ENCODE measurements at regions not wholly inside any gene's neighbourhood (a gene's known extent, or its start where the extent isn't known, plus 50 kb on each side); places are given as distances from the start of the nearest gene placed in this dataset.

DNA sequence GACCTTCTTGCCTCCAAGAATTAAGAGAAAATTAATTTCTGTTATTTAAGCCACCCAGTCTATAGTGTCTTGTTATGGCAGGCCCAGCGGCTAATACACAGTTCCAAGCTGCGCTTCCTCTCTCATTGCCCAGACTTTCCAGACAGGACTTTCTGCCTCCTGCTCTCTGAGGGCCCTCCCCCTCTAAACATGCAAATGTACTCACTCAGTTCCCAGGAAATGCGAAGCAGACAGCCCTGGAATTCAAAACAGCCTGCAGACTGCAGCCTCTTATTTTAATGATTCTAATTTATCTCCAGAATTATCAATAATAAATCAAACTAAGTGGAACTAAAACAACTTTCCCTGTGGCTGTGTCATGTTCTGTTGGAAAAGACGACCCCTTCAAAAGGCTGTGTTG lies 115.5 kb upstream of the ISX start:
- Histone ChIP-seq H3K9ac (no peak overlapping the region), H3K4me1 (peaks cover 13% of the 10 kb centered on the region), H3K9me3 (ENCODE audit: low read depth) (no peaks in the 10 kb centered on the region), H2AFZ (replicated peaks) (peak overlapping the region; percentile 82), H3K27me3 (no peaks in the 10 kb centered on the region), H3K36me3 (no peaks in the 10 kb centered on the region), H3K79me2 (ENCODE audit: low read depth) (no peaks in the 10 kb centered on the region), H3K4me3 (no peak overlapping the region), H4K20me1 (ENCODE audit: low read depth) (no peaks in the 10 kb centered on the region), H3K27ac (no peak overlapping the region), H3K4me2 (no peak overlapping the region), H3F3A (ENCODE audit: low read depth) (no peaks in the 10 kb centered on the region)
- H3K27ac Mint-ChIP-seq, result peak overlapping the region; percentile 27
- peak; percentile 21 for DNase-seq (ENCODE audit: low spot score)
- H3K27me3 Mint-ChIP-seq (ENCODE audit: insufficient read depth, low read depth), result peaks cover 4% of the 10 kb centered on the region
- H3K4me1 Mint-ChIP-seq, result peaks cover 9% of the 10 kb centered on the region
- H3K4me3 Mint-ChIP-seq, result no peak overlapping the region
- TF ChIP-seq, protein P1, sequence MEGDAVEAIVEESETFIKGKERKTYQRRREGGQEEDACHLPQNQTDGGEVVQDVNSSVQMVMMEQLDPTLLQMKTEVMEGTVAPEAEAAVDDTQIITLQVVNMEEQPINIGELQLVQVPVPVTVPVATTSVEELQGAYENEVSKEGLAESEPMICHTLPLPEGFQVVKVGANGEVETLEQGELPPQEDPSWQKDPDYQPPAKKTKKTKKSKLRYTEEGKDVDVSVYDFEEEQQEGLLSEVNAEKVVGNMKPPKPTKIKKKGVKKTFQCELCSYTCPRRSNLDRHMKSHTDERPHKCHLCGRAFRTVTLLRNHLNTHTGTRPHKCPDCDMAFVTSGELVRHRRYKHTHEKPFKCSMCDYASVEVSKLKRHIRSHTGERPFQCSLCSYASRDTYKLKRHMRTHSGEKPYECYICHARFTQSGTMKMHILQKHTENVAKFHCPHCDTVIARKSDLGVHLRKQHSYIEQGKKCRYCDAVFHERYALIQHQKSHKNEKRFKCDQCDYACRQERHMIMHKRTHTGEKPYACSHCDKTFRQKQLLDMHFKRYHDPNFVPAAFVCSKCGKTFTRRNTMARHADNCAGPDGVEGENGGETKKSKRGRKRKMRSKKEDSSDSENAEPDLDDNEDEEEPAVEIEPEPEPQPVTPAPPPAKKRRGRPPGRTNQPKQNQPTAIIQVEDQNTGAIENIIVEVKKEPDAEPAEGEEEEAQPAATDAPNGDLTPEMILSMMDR (IDR thresholded peaks at IDR 0.05), result no peak
- no peak for TF ChIP-seq EZH2phosphoT487 (IDR thresholded peaks at IDR 0.05)
- no peak for TF ChIP-seq EZH2 (IDR thresholded peaks at IDR 0.05)
- no peaks in the 10 kb centered on the region for H3K9me3 Mint-ChIP-seq
- no peaks in the 10 kb centered on the region for H3K36me3 Mint-ChIP-seq

DNA sequence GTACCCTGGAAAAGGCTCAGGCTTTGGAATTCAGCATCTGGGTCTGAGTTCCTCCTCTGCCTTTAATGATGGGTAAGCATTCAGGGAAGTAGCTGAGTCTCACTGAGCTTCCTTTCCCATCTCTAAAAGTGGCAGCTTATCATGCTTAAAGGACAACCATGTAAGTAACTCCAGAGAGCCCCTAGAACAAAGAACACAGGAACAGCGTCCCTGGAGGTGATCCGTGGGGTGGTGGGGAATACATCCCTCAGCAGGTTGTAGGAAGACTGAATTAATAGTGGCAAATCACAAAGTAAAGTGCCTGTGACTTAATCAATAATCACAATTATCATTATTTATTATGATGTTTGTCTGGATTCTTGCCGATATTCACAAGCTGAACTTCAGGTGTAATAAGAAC lies 114.7 kb upstream of the ISX start:
- Histone ChIP-seq H2AFZ (replicated peaks) (no peak overlapping the region), H3F3A (ENCODE audit: low read depth) (no peaks in the 10 kb centered on the region), H3K9ac (no peak overlapping the region), H3K79me2 (ENCODE audit: low read depth) (no peaks in the 10 kb centered on the region), H3K36me3 (no peaks in the 10 kb centered on the region), H3K4me1 (peaks cover 13% of the 10 kb centered on the region), H3K4me2 (no peak overlapping the region), H4K20me1 (ENCODE audit: low read depth) (no peaks in the 10 kb centered on the region), H3K4me3 (no peak overlapping the region), H3K27ac (no peak overlapping the region), H3K27me3 (no peaks in the 10 kb centered on the region), H3K9me3 (ENCODE audit: low read depth) (no peaks in the 10 kb centered on the region)
- peaks cover 4% of the 10 kb centered on the region for H3K27me3 Mint-ChIP-seq (ENCODE audit: insufficient read depth, low read depth)
- no peak for TF ChIP-seq EZH2phosphoT487 (IDR thresholded peaks at IDR 0.05)
- TF ChIP-seq, protein P1 (IDR thresholded peaks at IDR 0.05), result peak; percentile 15
- DNase-seq (ENCODE audit: low spot score), result no peak
- no peaks in the 10 kb centered on the region for H3K9me3 Mint-ChIP-seq
- no peaks in the 10 kb centered on the region for H3K36me3 Mint-ChIP-seq
- H3K4me3 Mint-ChIP-seq, result no peak overlapping the region
- H3K27ac Mint-ChIP-seq, result no peak overlapping the region
- H3K4me1 Mint-ChIP-seq, result peaks cover 9% of the 10 kb centered on the region

- no peak overlapping the region for H2AFZ ChIP-seq (replicated peaks)
- DNase-seq (ENCODE audit: low spot score), result peak; percentile 52
- Mint-ChIP-seq H3K4me1 (peaks cover 4% of the 10 kb centered on the region), H3K27ac (no peak overlapping the region), H3K4me3 (no peak overlapping the region), H3K36me3 (no peaks in the 10 kb centered on the region), H3K9me3 (no peaks in the 10 kb centered on the region), H3K27me3 (ENCODE audit: insufficient read depth, low read depth) (no peaks in the 10 kb centered on the region)
- H3K4me1 ChIP-seq, result peaks cover 10% of the 10 kb centered on the region
- H3K79me2 ChIP-seq (ENCODE audit: low read depth), result no peaks in the 10 kb centered on the region
- no peaks in the 10 kb centered on the region for H3K36me3 ChIP-seq
- no peaks in the 10 kb centered on the region for H3K27me3 ChIP-seq
- peak overlapping the region; percentile 45 for H3K4me2 ChIP-seq
- H3F3A ChIP-seq (ENCODE audit: low read depth), result no peaks in the 10 kb centered on the region
- H3K27ac ChIP-seq, result no peak overlapping the region
- TF ChIP-seq EZH2 (IDR thresholded peaks at IDR 0.05) (no peak), EZH2phosphoT487 (IDR thresholded peaks at IDR 0.05) (peak; percentile 39)
- TF ChIP-seq, protein P1 (IDR thresholded peaks at IDR 0.05), result no peak
- H3K9me3 ChIP-seq (ENCODE audit: low read depth), result no peaks in the 10 kb centered on the region
- H3K4me3 ChIP-seq, result no peak overlapping the region
- no peaks in the 10 kb centered on the region for H4K20me1 ChIP-seq (ENCODE audit: low read depth)
- H3K9ac ChIP-seq, result no peak overlapping the region
These were observed 106.0 kb upstream of the ISX start for GRCh38 chr22:34960005-34960404.
